ENCODE measurements at regions not wholly inside any gene's neighbourhood (a gene's known extent, or its start where the extent isn't known, plus 50 kb on each side); places are given as distances from the start of the nearest gene placed in this dataset.
"Not testable (repeated sequence)": the region's sequence is repeated elsewhere in the genome, so short reads cannot be mapped to it uniquely, and the experiment has no call there.

GRCh38 chr2:35478121-35478520 lies 877.5 kb upstream of the CRIM1 start:
- WGBS (ENCODE audit: extremely low coverage, insufficient coverage, low lambda C conversion rate), result no CpG with 5 or more reads among the region's 2 CpGs
- H3K9ac ChIP-seq (ENCODE audit: low read length); H3K79me1 ChIP-seq (ENCODE audit: low read length); H3K4me2 ChIP-seq (ENCODE audit: low read length); H3K56ac ChIP-seq (ENCODE audit: low read length); H3K27me3 ChIP-seq (ENCODE audit: insufficient read depth, low read length, poor library complexity); H3K18ac ChIP-seq (ENCODE audit: low read length); H3K4ac ChIP-seq (ENCODE audit: low read depth, low read length); H3K23ac ChIP-seq (ENCODE audit: low read length); H3K79me2 ChIP-seq (ENCODE audit: control insufficient read depth, insufficient read depth, low read length); H2BK120ac ChIP-seq (ENCODE audit: low read depth, low read length); H3K36me3 ChIP-seq (ENCODE audit: control insufficient read depth, insufficient read depth, low read length); H3K4me3 ChIP-seq (ENCODE audit: low read length); H2AK5ac ChIP-seq (ENCODE audit: low read length); H4K8ac ChIP-seq (ENCODE audit: low read depth, low read length); DNase-seq; H2BK15ac ChIP-seq (replicated peaks; ENCODE audit: low read depth); H4K5ac ChIP-seq (ENCODE audit: low read length); H2BK5ac ChIP-seq (ENCODE audit: low read length); H3K4me1 ChIP-seq (ENCODE audit: control insufficient read depth, low read depth, low read length); H3K27ac ChIP-seq (ENCODE audit: low read depth, low read length): not testable (repeated sequence)

GRCh38 chr2:35468245-35468644 lies 887.3 kb upstream of the CRIM1 start:
- Histone ChIP-seq H3K23ac (ENCODE audit: low read length) (no peak overlapping the region), H3K79me2 (ENCODE audit: control insufficient read depth, insufficient read depth, low read length) (no peaks in the 10 kb centered on the region), H3K79me1 (ENCODE audit: low read length) (no peaks in the 10 kb centered on the region), H3K36me3 (ENCODE audit: control insufficient read depth, insufficient read depth, low read length) (no peaks in the 10 kb centered on the region), H3K4me2 (ENCODE audit: low read length) (no peak overlapping the region), H4K5ac (ENCODE audit: low read length) (no peak overlapping the region), H3K4ac (ENCODE audit: low read depth, low read length) (no peak overlapping the region), H3K4me3 (ENCODE audit: low read length) (no peak overlapping the region), H3K56ac (ENCODE audit: low read length) (no peak overlapping the region), H3K9ac (ENCODE audit: low read length) (no peak overlapping the region), H3K4me1 (ENCODE audit: control insufficient read depth, low read depth, low read length) (peaks cover 2% of the 10 kb centered on the region), H2AK5ac (ENCODE audit: low read length) (no peak overlapping the region), H3K18ac (ENCODE audit: low read length) (no peak overlapping the region), H2BK5ac (ENCODE audit: low read length) (no peak overlapping the region), H2BK15ac (replicated peaks; ENCODE audit: low read depth) (no peak overlapping the region), H3K27me3 (ENCODE audit: insufficient read depth, low read length, poor library complexity) (no peaks in the 10 kb centered on the region), H2BK120ac (ENCODE audit: low read depth, low read length) (no peak overlapping the region), H4K8ac (ENCODE audit: low read depth, low read length) (no peak overlapping the region), H3K27ac (ENCODE audit: low read depth, low read length) (no peak overlapping the region)
- peak; percentile 4 for DNase-seq
- WGBS (ENCODE audit: extremely low coverage, insufficient coverage, low lambda C conversion rate), result no CpG with 5 or more reads among the region's 3 CpGs

- WGBS (ENCODE audit: extremely low coverage, insufficient coverage, low lambda C conversion rate), result no CpG with 5 or more reads among the region's 6 CpGs
Observed at GRCh38 chr2:35463805-35464596, 891.6 kb upstream of the CRIM1 start.

GRCh38 chr2:35462226-35462998 lies 893.2 kb upstream of the CRIM1 start:
- Histone ChIP-seq H3K79me2 (ENCODE audit: control insufficient read depth, insufficient read depth, low read length) (no peaks in the 10 kb centered on the region), H3K4me1 (ENCODE audit: control insufficient read depth, low read depth, low read length) (no peaks in the 10 kb centered on the region), H2BK15ac (replicated peaks; ENCODE audit: low read depth) (no peak overlapping the region), H3K23ac (ENCODE audit: low read length) (no peak overlapping the region), H3K4ac (ENCODE audit: low read depth, low read length) (peak overlapping the region; percentile 70), H4K8ac (ENCODE audit: low read depth, low read length) (no peak overlapping the region), H3K36me3 (ENCODE audit: control insufficient read depth, insufficient read depth, low read length) (no peaks in the 10 kb centered on the region), H2BK5ac (ENCODE audit: low read length) (no peak overlapping the region), H3K18ac (ENCODE audit: low read length) (peak overlapping the region; percentile 60), H4K5ac (ENCODE audit: low read length) (no peak overlapping the region), H3K4me2 (ENCODE audit: low read length) (no peak overlapping the region), H2BK120ac (ENCODE audit: low read depth, low read length) (no peak overlapping the region), H3K27ac (ENCODE audit: low read depth, low read length) (no peak overlapping the region), H2AK5ac (ENCODE audit: low read length) (no peak overlapping the region), H3K4me3 (ENCODE audit: low read length) (no peak overlapping the region), H3K79me1 (ENCODE audit: low read length) (no peaks in the 10 kb centered on the region), H3K9ac (ENCODE audit: low read length) (no peak overlapping the region), H3K27me3 (ENCODE audit: insufficient read depth, low read length, poor library complexity) (no peaks in the 10 kb centered on the region), H3K56ac (ENCODE audit: low read length) (no peak overlapping the region)
- DNase-seq, result peak; percentile 14
- no CpG with 5 or more reads among the region's 5 CpGs for WGBS (ENCODE audit: extremely low coverage, insufficient coverage, low lambda C conversion rate)

More at GRCh38 chr2:35463805-35464596, 891.6 kb upstream of the CRIM1 start:
- H3K36me3 ChIP-seq (ENCODE audit: control insufficient read depth, insufficient read depth, low read length), result no peaks in the 10 kb centered on the region
- H3K27me3 ChIP-seq (ENCODE audit: insufficient read depth, low read length, poor library complexity), result no peaks in the 10 kb centered on the region
- no peak overlapping the region for H3K18ac ChIP-seq (ENCODE audit: low read length)
- no peak overlapping the region for H2BK5ac ChIP-seq (ENCODE audit: low read length)
- no peak overlapping the region for H3K9ac ChIP-seq (ENCODE audit: low read length)
- H3K56ac ChIP-seq (ENCODE audit: low read length), result no peak overlapping the region
- H2BK15ac ChIP-seq (replicated peaks; ENCODE audit: low read depth), result no peak overlapping the region
- no peak overlapping the region for H3K4me3 ChIP-seq (ENCODE audit: low read length)
- H2BK120ac ChIP-seq (ENCODE audit: low read depth, low read length), result no peak overlapping the region
- H3K4me2 ChIP-seq (ENCODE audit: low read length), result no peak overlapping the region
- H4K8ac ChIP-seq (ENCODE audit: low read depth, low read length), result no peak overlapping the region
- H3K79me1 ChIP-seq (ENCODE audit: low read length), result no peaks in the 10 kb centered on the region
- peaks cover 2% of the 10 kb centered on the region for H3K4me1 ChIP-seq (ENCODE audit: control insufficient read depth, low read depth, low read length)
- no peak overlapping the region for H4K5ac ChIP-seq (ENCODE audit: low read length)
- no peak overlapping the region for H3K27ac ChIP-seq (ENCODE audit: low read depth, low read length)
- no peak overlapping the region for H2AK5ac ChIP-seq (ENCODE audit: low read length)
- H3K4ac ChIP-seq (ENCODE audit: low read depth, low read length), result no peak overlapping the region
- no peak overlapping the region for H3K23ac ChIP-seq (ENCODE audit: low read length)
- DNase-seq, result peak; percentile 22
- H3K79me2 ChIP-seq (ENCODE audit: control insufficient read depth, insufficient read depth, low read length), result no peaks in the 10 kb centered on the region

- Histone ChIP-seq H3K18ac (ENCODE audit: low read length) (no peak overlapping the region), H3K79me2 (ENCODE audit: control insufficient read depth, insufficient read depth, low read length) (no peaks in the 10 kb centered on the region), H3K4me1 (ENCODE audit: control insufficient read depth, low read depth, low read length) (no peaks in the 10 kb centered on the region), H2BK15ac (replicated peaks; ENCODE audit: low read depth) (no peak overlapping the region), H3K4me3 (ENCODE audit: low read length) (no peak overlapping the region), H4K5ac (ENCODE audit: low read length) (no peak overlapping the region), H3K27me3 (ENCODE audit: insufficient read depth, low read length, poor library complexity) (no peaks in the 10 kb centered on the region), H3K56ac (ENCODE audit: low read length) (no peak overlapping the region), H4K8ac (ENCODE audit: low read depth, low read length) (no peak overlapping the region), H3K79me1 (ENCODE audit: low read length) (no peaks in the 10 kb centered on the region), H2BK120ac (ENCODE audit: low read depth, low read length) (no peak overlapping the region), H3K23ac (ENCODE audit: low read length) (no peak overlapping the region), H3K36me3 (ENCODE audit: control insufficient read depth, insufficient read depth, low read length) (no peaks in the 10 kb centered on the region), H3K4me2 (ENCODE audit: low read length) (no peak overlapping the region), H3K9ac (ENCODE audit: low read length) (no peak overlapping the region), H3K27ac (ENCODE audit: low read depth, low read length) (no peak overlapping the region), H2AK5ac (ENCODE audit: low read length) (no peak overlapping the region), H3K4ac (ENCODE audit: low read depth, low read length) (no peak overlapping the region), H2BK5ac (ENCODE audit: low read length) (no peak overlapping the region)
- DNase-seq, result no peak
Observed at GRCh38 chr2:35461406-35461805, 894.2 kb upstream of the CRIM1 start.
